HEK293 (cell line): ENCODE measurements at regions not wholly inside any gene's neighbourhood (a gene's known extent, or its start where the extent isn't known, plus 50 kb on each side); places are given as distances from the start of the nearest gene placed in this dataset.

Source experiments
- GLIS2 ChIP-seq: fragments of 450-650 bp; formaldehyde crosslinking; IDR thresholded peaks from 2 replicates; pipeline ENCODE4 v1.5.1; 2016; ENCODE audit warnings: missing biosample characterization, missing genetic modification characterization
- KLF9 ChIP-seq: fragments of 450-650 bp; formaldehyde crosslinking; IDR thresholded peaks from 2 replicates; pipeline ENCODE4 v1.5.1; 2016; ENCODE audit warnings: missing biosample characterization, missing genetic modification characterization, low read depth
- SALL2 ChIP-seq: fragments of 450-650 bp; formaldehyde crosslinking; IDR thresholded peaks from 2 replicates; pipeline ENCODE4 v1.5.0; 2017; ENCODE audit warnings: missing biosample characterization, mild to moderate bottlenecking, missing genetic modification characterization, borderline replicate concordance
- ZBTB1 ChIP-seq: fragments of 450-650 bp; formaldehyde crosslinking; IDR thresholded peaks from 2 replicates; pipeline ENCODE4 v1.5.1; 2016; ENCODE audit warnings: missing biosample characterization, missing genetic modification characterization
- ZBTB8A ChIP-seq: fragments of 450-650 bp; formaldehyde crosslinking; IDR thresholded peaks from 2 replicates; pipeline ENCODE4 v1.5.1; 2016; ENCODE audit warnings: missing biosample characterization, missing genetic modification characterization
- ZFHX2 ChIP-seq: fragments of 450-650 bp; formaldehyde crosslinking; conservative IDR thresholded peaks from 2 replicates; pipeline ENCODE4 v1.5.1; 2016; ENCODE audit warnings: missing biosample characterization, missing genetic modification characterization
- ZNF155 ChIP-seq: fragments of 450-650 bp; formaldehyde crosslinking; IDR thresholded peaks from 2 replicates; pipeline ENCODE4 v1.5.1; 2016; ENCODE audit warnings: missing biosample characterization, missing genetic modification characterization
- ZNF184 ChIP-seq: fragments of 450-650 bp; IDR thresholded peaks from 2 replicates; pipeline ENCODE4 v1.5.1; 2018; ENCODE audit warnings: missing biosample characterization, mild to moderate bottlenecking, missing genetic modification characterization
- ZNF214 ChIP-seq: fragments of 450-650 bp; formaldehyde crosslinking; IDR thresholded peaks from 2 replicates; pipeline ENCODE4 v1.5.1; 2017; ENCODE audit warnings: missing biosample characterization, mild to moderate bottlenecking, missing genetic modification characterization, borderline replicate concordance
- ZNF274 ChIP-seq, 2 experiments: fragments of 200-500 bp in 1 of 2; fragments of 450-650 bp in 1 of 2; sonication (Bioruptor generic) in 1 of 2; formaldehyde crosslinking in 1 of 2; IDR thresholded peaks; 2 replicates each; pipeline versions ENCODE4 v1.5.1 to v1.6.1; 2014 to 2016; ENCODE audit warnings: borderline replicate concordance in 1 of 2, inconsistent platforms in 1 of 2, low read length in 1 of 2, missing biosample characterization in 1 of 2, missing genetic modification characterization in 1 of 2
- ZNF37A ChIP-seq: fragments of 450-650 bp; IDR thresholded peaks from 2 replicates; pipeline ENCODE4 v1.5.1; 2018; ENCODE audit warnings: missing biosample characterization, missing genetic modification characterization
- ZNF391 ChIP-seq: fragments of 450-650 bp; formaldehyde crosslinking; IDR thresholded peaks from 2 replicates; pipeline ENCODE4 v1.5.1; 2016; ENCODE audit warnings: low read depth, missing biosample characterization, missing genetic modification characterization, borderline replicate concordance
- ZNF394 ChIP-seq: fragments of 450-650 bp; formaldehyde crosslinking; IDR thresholded peaks from 2 replicates; pipeline ENCODE4 v1.5.1; 2016; ENCODE audit warnings: missing biosample characterization, missing genetic modification characterization, mild to moderate bottlenecking, moderate library complexity, borderline replicate concordance
- ZNF560 ChIP-seq: fragments of 450-650 bp; formaldehyde crosslinking; IDR thresholded peaks from 2 replicates; pipeline ENCODE4 v1.5.1; 2017; ENCODE audit warnings: missing biosample characterization, missing genetic modification characterization, borderline replicate concordance
- ZNF626 ChIP-seq: fragments of 450-650 bp; sonication (Bioruptor Pico); formaldehyde crosslinking; IDR thresholded peaks from 2 replicates; pipeline ENCODE4 v1.5.1; 2018; ENCODE audit warnings: missing biosample characterization, missing genetic modification characterization, inconsistent platforms
- ZNF785 ChIP-seq: fragments of 450-650 bp; formaldehyde crosslinking; IDR thresholded peaks from 2 replicates; pipeline ENCODE4 v1.5.1; 2016; ENCODE audit warnings: missing biosample characterization, missing genetic modification characterization
- ZNF830 ChIP-seq: fragments of 450-650 bp; IDR thresholded peaks from 2 replicates; pipeline ENCODE4 v1.5.0; 2018; ENCODE audit warnings: missing biosample characterization, missing genetic modification characterization, low read depth, mild to moderate bottlenecking, moderate library complexity
- TF ChIP-seq, protein P1 (sequence below): fragments of 450-650 bp; formaldehyde crosslinking; IDR thresholded peaks from 2 replicates; pipeline ENCODE4 v1.5.1; 2016; ENCODE audit warnings: missing biosample characterization, missing genetic modification characterization
- TF ChIP-seq, protein P2 (sequence below): fragments of 450-650 bp; formaldehyde crosslinking; IDR thresholded peaks from 2 replicates; pipeline ENCODE4 v1.5.1; 2016; ENCODE audit warnings: missing biosample characterization, missing genetic modification characterization
- TF ChIP-seq, protein P3 (sequence below): fragments of 450-650 bp; formaldehyde crosslinking; conservative IDR thresholded peaks from 2 replicates; pipeline ENCODE4 v1.5.1; 2016; ENCODE audit warnings: low read depth, missing biosample characterization, missing genetic modification characterization
- TF ChIP-seq, protein P4 (sequence below): fragments of 450-650 bp; formaldehyde crosslinking; IDR thresholded peaks from 2 replicates; pipeline ENCODE4 v1.5.1; 2016; ENCODE audit warnings: missing biosample characterization, missing genetic modification characterization
- TF ChIP-seq, protein P5 (sequence below): fragments of 450-650 bp; formaldehyde crosslinking; IDR thresholded peaks from 2 replicates; pipeline ENCODE4 v1.5.1; 2016; ENCODE audit warnings: missing biosample characterization, missing genetic modification characterization

DNA sequence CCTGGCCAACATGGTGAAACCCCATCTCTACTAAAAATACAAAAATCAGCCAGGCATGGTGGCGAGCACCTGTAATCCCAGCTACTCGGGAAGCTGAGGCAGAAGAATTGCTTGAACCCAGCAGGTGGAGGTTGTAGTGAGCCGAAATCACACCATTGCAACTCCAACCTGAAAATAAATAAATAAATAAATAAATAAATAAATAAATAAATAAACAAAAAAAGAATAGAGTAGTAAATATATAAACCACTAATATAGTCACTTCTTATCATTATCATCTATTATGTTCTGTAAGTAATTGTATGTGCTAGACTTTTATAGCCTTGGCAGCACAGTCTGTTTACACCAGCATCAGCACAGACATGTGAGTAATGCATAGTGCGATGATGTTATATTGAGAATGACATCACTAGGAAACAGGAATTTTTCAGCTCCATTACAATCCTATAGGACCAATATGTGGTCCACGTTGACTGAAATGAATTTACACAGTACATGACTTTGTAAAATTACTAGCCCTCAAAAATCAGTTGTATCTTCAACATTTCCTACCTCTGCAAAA is 385.4 kb upstream of the ANKRD30A start (continued):
- TF ChIP-seq, protein P1, sequence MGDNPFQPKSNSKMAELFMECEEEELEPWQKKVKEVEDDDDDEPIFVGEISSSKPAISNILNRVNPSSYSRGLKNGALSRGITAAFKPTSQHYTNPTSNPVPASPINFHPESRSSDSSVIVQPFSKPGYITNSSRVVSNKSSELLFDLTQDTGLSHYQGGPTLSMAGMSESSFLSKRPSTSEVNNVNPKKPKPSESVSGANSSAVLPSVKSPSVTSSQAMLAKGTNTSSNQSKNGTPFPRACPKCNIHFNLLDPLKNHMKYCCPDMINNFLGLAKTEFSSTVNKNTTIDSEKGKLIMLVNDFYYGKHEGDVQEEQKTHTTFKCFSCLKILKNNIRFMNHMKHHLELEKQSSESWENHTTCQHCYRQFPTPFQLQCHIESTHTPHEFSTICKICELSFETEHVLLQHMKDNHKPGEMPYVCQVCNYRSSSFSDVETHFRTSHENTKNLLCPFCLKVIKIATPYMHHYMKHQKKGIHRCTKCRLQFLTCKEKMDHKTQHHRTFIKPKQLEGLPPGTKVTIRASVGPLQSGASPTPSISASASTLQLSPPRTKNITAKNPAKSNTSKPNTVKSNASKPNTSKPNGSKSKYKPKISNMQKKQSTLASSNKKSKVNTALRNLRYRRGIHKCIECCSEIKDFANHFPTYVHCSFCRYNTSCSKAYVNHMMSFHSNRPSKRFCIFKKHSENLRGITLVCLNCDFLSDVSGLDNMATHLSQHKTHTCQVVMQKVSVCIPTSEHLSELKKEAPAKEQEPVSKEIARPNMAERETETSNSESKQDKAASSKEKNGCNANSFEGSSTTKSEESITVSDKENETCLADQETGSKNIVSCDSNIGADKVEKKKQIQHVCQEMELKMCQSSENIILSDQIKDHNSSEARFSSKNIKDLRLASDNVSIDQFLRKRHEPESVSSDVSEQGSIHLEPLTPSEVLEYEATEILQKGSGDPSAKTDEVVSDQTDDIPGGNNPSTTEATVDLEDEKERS (tag by site-specific recombination) = no peak
- no peak for TF ChIP-seq KLF9 (tag by site-specific recombination)
- TF ChIP-seq ZNF155 (tag by site-specific recombination) = no peak
- TF ChIP-seq ZNF785 (tag by site-specific recombination) = no peak
- TF ChIP-seq, protein P2, sequence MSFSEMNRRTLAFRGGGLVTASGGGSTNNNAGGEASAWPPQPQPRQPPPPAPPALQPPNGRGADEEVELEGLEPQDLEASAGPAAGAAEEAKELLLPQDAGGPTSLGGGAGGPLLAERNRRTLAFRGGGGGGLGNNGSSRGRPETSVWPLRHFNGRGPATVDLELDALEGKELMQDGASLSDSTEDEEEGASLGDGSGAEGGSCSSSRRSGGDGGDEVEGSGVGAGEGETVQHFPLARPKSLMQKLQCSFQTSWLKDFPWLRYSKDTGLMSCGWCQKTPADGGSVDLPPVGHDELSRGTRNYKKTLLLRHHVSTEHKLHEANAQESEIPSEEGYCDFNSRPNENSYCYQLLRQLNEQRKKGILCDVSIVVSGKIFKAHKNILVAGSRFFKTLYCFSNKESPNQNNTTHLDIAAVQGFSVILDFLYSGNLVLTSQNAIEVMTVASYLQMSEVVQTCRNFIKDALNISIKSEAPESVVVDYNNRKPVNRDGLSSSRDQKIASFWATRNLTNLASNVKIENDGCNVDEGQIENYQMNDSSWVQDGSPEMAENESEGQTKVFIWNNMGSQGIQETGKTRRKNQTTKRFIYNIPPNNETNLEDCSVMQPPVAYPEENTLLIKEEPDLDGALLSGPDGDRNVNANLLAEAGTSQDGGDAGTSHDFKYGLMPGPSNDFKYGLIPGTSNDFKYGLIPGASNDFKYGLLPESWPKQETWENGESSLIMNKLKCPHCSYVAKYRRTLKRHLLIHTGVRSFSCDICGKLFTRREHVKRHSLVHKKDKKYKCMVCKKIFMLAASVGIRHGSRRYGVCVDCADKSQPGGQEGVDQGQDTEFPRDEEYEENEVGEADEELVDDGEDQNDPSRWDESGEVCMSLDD (tag by site-specific recombination) = no peak
- peak; percentile 67 for TF ChIP-seq ZBTB8A
- TF ChIP-seq ZNF394 (tag by site-specific recombination) = peak; percentile 97
- TF ChIP-seq ZNF830 = no peak
- TF ChIP-seq, protein P3, sequence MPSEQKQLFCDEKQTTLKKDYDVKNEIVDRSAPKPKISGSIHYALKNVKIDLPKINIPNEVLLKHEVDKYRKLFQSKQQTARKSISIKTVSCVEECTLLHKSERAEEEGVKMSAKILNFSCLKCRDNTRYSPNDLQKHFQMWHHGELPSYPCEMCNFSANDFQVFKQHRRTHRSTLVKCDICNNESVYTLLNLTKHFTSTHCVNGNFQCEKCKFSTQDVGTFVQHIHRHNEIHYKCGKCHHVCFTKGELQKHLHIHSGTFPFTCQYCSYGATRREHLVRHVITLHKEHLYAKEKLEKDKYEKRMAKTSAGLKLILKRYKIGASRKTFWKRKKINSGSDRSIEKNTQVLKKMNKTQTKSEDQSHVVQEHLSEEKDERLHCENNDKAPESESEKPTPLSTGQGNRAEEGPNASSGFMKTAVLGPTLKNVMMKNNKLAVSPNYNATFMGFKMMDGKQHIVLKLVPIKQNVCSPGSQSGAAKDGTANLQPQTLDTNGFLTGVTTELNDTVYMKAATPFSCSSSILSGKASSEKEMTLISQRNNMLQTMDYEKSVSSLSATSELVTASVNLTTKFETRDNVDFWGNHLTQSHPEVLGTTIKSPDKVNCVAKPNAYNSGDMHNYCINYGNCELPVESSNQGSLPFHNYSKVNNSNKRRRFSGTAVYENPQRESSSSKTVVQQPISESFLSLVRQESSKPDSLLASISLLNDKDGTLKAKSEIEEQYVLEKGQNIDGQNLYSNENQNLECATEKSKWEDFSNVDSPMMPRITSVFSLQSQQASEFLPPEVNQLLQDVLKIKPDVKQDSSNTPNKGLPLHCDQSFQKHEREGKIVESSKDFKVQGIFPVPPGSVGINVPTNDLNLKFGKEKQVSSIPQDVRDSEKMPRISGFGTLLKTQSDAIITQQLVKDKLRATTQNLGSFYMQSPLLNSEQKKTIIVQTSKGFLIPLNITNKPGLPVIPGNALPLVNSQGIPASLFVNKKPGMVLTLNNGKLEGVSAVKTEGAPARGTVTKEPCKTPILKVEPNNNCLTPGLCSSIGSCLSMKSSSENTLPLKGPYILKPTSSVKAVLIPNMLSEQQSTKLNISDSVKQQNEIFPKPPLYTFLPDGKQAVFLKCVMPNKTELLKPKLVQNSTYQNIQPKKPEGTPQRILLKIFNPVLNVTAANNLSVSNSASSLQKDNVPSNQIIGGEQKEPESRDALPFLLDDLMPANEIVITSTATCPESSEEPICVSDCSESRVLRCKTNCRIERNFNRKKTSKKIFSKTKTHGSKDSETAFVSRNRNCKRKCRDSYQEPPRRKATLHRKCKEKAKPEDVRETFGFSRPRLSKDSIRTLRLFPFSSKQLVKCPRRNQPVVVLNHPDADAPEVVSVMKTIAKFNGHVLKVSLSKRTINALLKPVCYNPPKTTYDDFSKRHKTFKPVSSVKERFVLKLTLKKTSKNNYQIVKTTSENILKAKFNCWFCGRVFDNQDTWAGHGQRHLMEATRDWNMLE (tag by site-specific recombination) = peak; percentile 91
- TF ChIP-seq ZNF184 (tag by site-specific recombination) = peak; percentile 60; the same call in 1 of the 2 replicates
- no peak for TF ChIP-seq ZNF391 (tag by site-specific recombination)
- TF ChIP-seq ZNF626 = no peak
- TF ChIP-seq ZBTB1 = 0 out of 2 replicates have a peak, but pooled peaks have one; percentile 57
- TF ChIP-seq, protein P4, sequence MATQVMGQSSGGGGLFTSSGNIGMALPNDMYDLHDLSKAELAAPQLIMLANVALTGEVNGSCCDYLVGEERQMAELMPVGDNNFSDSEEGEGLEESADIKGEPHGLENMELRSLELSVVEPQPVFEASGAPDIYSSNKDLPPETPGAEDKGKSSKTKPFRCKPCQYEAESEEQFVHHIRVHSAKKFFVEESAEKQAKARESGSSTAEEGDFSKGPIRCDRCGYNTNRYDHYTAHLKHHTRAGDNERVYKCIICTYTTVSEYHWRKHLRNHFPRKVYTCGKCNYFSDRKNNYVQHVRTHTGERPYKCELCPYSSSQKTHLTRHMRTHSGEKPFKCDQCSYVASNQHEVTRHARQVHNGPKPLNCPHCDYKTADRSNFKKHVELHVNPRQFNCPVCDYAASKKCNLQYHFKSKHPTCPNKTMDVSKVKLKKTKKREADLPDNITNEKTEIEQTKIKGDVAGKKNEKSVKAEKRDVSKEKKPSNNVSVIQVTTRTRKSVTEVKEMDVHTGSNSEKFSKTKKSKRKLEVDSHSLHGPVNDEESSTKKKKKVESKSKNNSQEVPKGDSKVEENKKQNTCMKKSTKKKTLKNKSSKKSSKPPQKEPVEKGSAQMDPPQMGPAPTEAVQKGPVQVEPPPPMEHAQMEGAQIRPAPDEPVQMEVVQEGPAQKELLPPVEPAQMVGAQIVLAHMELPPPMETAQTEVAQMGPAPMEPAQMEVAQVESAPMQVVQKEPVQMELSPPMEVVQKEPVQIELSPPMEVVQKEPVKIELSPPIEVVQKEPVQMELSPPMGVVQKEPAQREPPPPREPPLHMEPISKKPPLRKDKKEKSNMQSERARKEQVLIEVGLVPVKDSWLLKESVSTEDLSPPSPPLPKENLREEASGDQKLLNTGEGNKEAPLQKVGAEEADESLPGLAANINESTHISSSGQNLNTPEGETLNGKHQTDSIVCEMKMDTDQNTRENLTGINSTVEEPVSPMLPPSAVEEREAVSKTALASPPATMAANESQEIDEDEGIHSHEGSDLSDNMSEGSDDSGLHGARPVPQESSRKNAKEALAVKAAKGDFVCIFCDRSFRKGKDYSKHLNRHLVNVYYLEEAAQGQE = peak; percentile 55
- TF ChIP-seq, protein P5, sequence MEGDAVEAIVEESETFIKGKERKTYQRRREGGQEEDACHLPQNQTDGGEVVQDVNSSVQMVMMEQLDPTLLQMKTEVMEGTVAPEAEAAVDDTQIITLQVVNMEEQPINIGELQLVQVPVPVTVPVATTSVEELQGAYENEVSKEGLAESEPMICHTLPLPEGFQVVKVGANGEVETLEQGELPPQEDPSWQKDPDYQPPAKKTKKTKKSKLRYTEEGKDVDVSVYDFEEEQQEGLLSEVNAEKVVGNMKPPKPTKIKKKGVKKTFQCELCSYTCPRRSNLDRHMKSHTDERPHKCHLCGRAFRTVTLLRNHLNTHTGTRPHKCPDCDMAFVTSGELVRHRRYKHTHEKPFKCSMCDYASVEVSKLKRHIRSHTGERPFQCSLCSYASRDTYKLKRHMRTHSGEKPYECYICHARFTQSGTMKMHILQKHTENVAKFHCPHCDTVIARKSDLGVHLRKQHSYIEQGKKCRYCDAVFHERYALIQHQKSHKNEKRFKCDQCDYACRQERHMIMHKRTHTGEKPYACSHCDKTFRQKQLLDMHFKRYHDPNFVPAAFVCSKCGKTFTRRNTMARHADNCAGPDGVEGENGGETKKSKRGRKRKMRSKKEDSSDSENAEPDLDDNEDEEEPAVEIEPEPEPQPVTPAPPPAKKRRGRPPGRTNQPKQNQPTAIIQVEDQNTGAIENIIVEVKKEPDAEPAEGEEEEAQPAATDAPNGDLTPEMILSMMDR (tag by site-specific recombination) = no peak
- TF ChIP-seq ZNF274 (IDR thresholded peaks at IDR 0.05; ENCODE audit: low read length) = no peak
- no peak for TF ChIP-seq ZNF274 (tag by site-specific recombination; IDR thresholded peaks at IDR 0.05; ENCODE audit: borderline replicate concordance)
- peak; percentile 34; the same call in 1 of the 2 replicates for TF ChIP-seq ZNF214 (tag by site-specific recombination)
- no peak for TF ChIP-seq ZFHX2
- TF ChIP-seq ZNF37A (tag by site-specific recombination) = no peak
- no peak for TF ChIP-seq SALL2
- TF ChIP-seq GLIS2 (tag by site-specific recombination) = no peak
- TF ChIP-seq ZNF560 (tag by site-specific recombination) = peak; percentile 90
